H1 (cell line): ENCODE measurements at regions not wholly inside any gene's neighbourhood (a gene's known extent, or its start where the extent isn't known, plus 50 kb on each side); places are given as distances from the start of the nearest gene placed in this dataset.

Experiments
- CTCF ChIA-PET: fragments of 300-600 bp; sonication (Branson Sonifier 250); formaldehyde crosslinking; loops from one replicate; lab custom pipeline; 2021; ENCODE audit not compliant: partially characterized antibody; lab: Charles Lee
- POLR2A ChIA-PET: fragments of 300-600 bp; sonication (Branson Sonifier 250); formaldehyde crosslinking; loops from one replicate; lab custom pipeline; 2021; ENCODE audit warnings: inconsistent platforms; ENCODE audit not compliant: partially characterized antibody; lab: Charles Lee
- DNase-seq, 2 experiments: peaks; one replicate each; pipeline versions ENCODE4 v3.0.0 to v3.0.0-alpha.2; 2010 to 2022; ENCODE audit warnings: low spot score in 2 of 2, low read depth in 1 of 2, mixed read lengths in 1 of 2
- FAIRE-seq: peaks from 2 replicates; lab custom pipeline; 2011; peaks lifted over from hg19 to GRCh38; lab: Jason Lieb, UNC
- H2AFZ ChIP-seq: 2 replicates; pipeline ENCODE4 v1.8.1; 2012; ENCODE audit warnings: low read length, inconsistent platforms
- H2AK5ac ChIP-seq: 2 replicates; pipeline ENCODE4 v1.6.1; 2013; ENCODE audit warnings: low read depth, low read length
- H2BK120ac ChIP-seq: replicated peaks from 2 replicates; pipeline ENCODE3; 2013; ENCODE audit warnings: low read depth, low read length, inconsistent platforms
- H2BK12ac ChIP-seq: 2 replicates; pipeline ENCODE4 v1.6.1; 2013; ENCODE audit warnings: low read depth, low read length
- H2BK15ac ChIP-seq: 2 replicates; pipeline ENCODE4 v1.6.1; 2013; ENCODE audit warnings: low read length
- H2BK20ac ChIP-seq: 2 replicates; pipeline ENCODE4 v1.6.1; 2013; ENCODE audit warnings: low read length
- H2BK5ac ChIP-seq: 2 replicates; pipeline ENCODE4 v1.6.1; 2013; ENCODE audit warnings: low read depth, low read length
- H3K14ac ChIP-seq: 2 replicates; pipeline ENCODE4 v1.6.1; 2013; ENCODE audit warnings: inconsistent platforms; ENCODE audit not compliant: insufficient read length
- H3K18ac ChIP-seq: 2 replicates; pipeline ENCODE4 v1.6.1; 2013; ENCODE audit warnings: low read length; ENCODE audit errors: extremely low read depth
- H3K23ac ChIP-seq: 2 replicates; pipeline ENCODE4 v1.6.1; 2013; ENCODE audit warnings: inconsistent platforms; ENCODE audit not compliant: insufficient read length
- H3K23me2 ChIP-seq: 2 replicates; pipeline ENCODE4 v1.6.1; 2013; ENCODE audit warnings: low read depth, low read length
- H3K27ac ChIP-seq: 2 replicates; pipeline ENCODE4 v1.6.1; 2011; ENCODE audit warnings: low read depth, low read length, inconsistent platforms
- H3K27me3 ChIP-seq, 4 experiments: replicated peaks in 1 of 4; 1 replicate in 1 of 4; 2 replicates in 3 of 4; pipeline versions ENCODE4 v1.6.1 to v1.8.1; 2011 to 2013; ENCODE audit warnings: low read length in 3 of 4, mild to moderate bottlenecking in 3 of 4, inconsistent platforms in 2 of 4, mixed read lengths in 2 of 4, moderate library complexity in 1 of 4; ENCODE audit not compliant: control insufficient read depth in 3 of 4, insufficient read depth in 3 of 4; ENCODE audit errors: extremely low read depth in 1 of 4
- H3K36me3 ChIP-seq, 4 experiments: 2 replicates each; pipeline versions ENCODE4 v1.6.1 to v1.8.1; 2011 to 2013; ENCODE audit warnings: mild to moderate bottlenecking in 4 of 4, low read length in 3 of 4, moderate library complexity in 2 of 4, control low read depth in 1 of 4, inconsistent platforms in 1 of 4; ENCODE audit not compliant: insufficient read depth in 4 of 4, control insufficient read depth in 2 of 4
- H3K4ac ChIP-seq: replicated peaks from 2 replicates; pipeline ENCODE3; 2013; ENCODE audit warnings: low read length, low read depth, mixed read lengths, inconsistent platforms; ENCODE audit not compliant: insufficient read length
- H3K4me1 ChIP-seq, 4 experiments: replicated peaks in 1 of 4; 1 replicate in 1 of 4; 2 replicates in 3 of 4; pipeline versions ENCODE4 v1.6.1 to v1.8.1; 2011 to 2013; ENCODE audit warnings: low read length in 3 of 4, inconsistent platforms in 2 of 4, mixed read lengths in 1 of 4; ENCODE audit not compliant: insufficient read depth in 4 of 4, control insufficient read depth in 3 of 4
- H3K4me2 ChIP-seq, 2 experiments: 2 replicates each; pipeline versions ENCODE4 v1.6.1 to v1.8.1; 2011 to 2013; ENCODE audit warnings: low read depth in 2 of 2, low read length in 2 of 2, control low read depth in 1 of 2, inconsistent platforms in 1 of 2, mild to moderate bottlenecking in 1 of 2; ENCODE audit not compliant: insufficient read depth in 1 of 2
- H3K4me3 ChIP-seq, 4 experiments: fragments of 200-600, 300-600 bp in 1 of 4; sonication (generic), shearing (Covaris generic), sonication (Bioruptor Twin) in 1 of 4; 2 replicates each; pipeline versions ENCODE4 v1.5.1 to v1.8.1; 2011 to 2016; ENCODE audit warnings: low read length in 4 of 4, low read depth in 3 of 4, control low read depth in 2 of 4, inconsistent platforms in 2 of 4, mild to moderate bottlenecking in 2 of 4, mixed read lengths in 1 of 4, moderate library complexity in 1 of 4; ENCODE audit not compliant: insufficient read depth in 2 of 4; ENCODE audit errors: extremely low read depth in 1 of 4
- H3K56ac ChIP-seq: replicated peaks from 2 replicates; pipeline ENCODE3; 2013; ENCODE audit warnings: low read depth, mild to moderate bottlenecking, mixed read lengths, low read length, inconsistent platforms; ENCODE audit not compliant: insufficient read length
- H3K79me1 ChIP-seq: 2 replicates; pipeline ENCODE4 v1.6.1; 2013; ENCODE audit warnings: low read depth, low read length, control low read depth
- H3K79me2 ChIP-seq, 2 experiments: 2 replicates each; pipeline versions ENCODE4 v1.6.1 to v1.8.1; 2012 to 2013; ENCODE audit warnings: low read length in 2 of 2, mild to moderate bottlenecking in 2 of 2, inconsistent platforms in 1 of 2; ENCODE audit not compliant: insufficient read depth in 2 of 2, control insufficient read depth in 1 of 2
- H3K9ac ChIP-seq, 4 experiments: replicated peaks in 1 of 4; 1 replicate in 1 of 4; 2 replicates in 3 of 4; pipeline versions ENCODE4 v1.6.1 to v1.8.1; 2011 to 2013; ENCODE audit warnings: low read depth in 3 of 4, low read length in 3 of 4, control low read depth in 2 of 4, mild to moderate bottlenecking in 2 of 4, moderate library complexity in 2 of 4, inconsistent platforms in 1 of 4; ENCODE audit errors: extremely low read depth in 1 of 4
- H3K9me3 ChIP-seq, 2 experiments: 2 replicates each; pipeline versions ENCODE4 v1.6.1 to v1.8.1; 2012 to 2013; ENCODE audit warnings: mild to moderate bottlenecking in 2 of 2, moderate library complexity in 2 of 2, control low read depth in 1 of 2, inconsistent platforms in 1 of 2, low read depth in 1 of 2, low read length in 1 of 2, mixed read lengths in 1 of 2; ENCODE audit not compliant: insufficient read depth in 2 of 2
- H4K20me1 ChIP-seq, 2 experiments: replicated peaks in 1 of 2; 2 replicates each; pipeline versions ENCODE3 to v1.8.1; 2011 to 2013; ENCODE audit warnings: inconsistent platforms in 2 of 2, low read length in 2 of 2, mild to moderate bottlenecking in 1 of 2; ENCODE audit not compliant: insufficient read depth in 2 of 2, control insufficient read depth in 1 of 2
- H4K5ac ChIP-seq: 2 replicates; pipeline ENCODE4 v1.6.1; 2013; ENCODE audit warnings: low read length, low read depth, mixed read lengths, inconsistent platforms; ENCODE audit not compliant: insufficient read length
- H4K8ac ChIP-seq: 2 replicates; pipeline ENCODE4 v1.8.0; 2013; ENCODE audit warnings: mild to moderate bottlenecking, moderate library complexity, low read length, inconsistent platforms; ENCODE audit not compliant: insufficient read depth; ENCODE audit errors: extremely low read depth
- H4K91ac ChIP-seq: replicated peaks from 2 replicates; pipeline ENCODE3; 2013; ENCODE audit warnings: low read length, mixed read lengths, inconsistent platforms; ENCODE audit not compliant: insufficient read length
- CREB1 ChIP-seq: IDR thresholded peaks from 2 replicates; pipeline ENCODE4 v1.6.1; 2012; ENCODE audit warnings: inconsistent platforms
- JUND ChIP-seq: IDR thresholded peaks from 2 replicates; pipeline ENCODE4 v1.6.1; 2011; ENCODE audit warnings: mild to moderate bottlenecking, improper control_type of control experiment, low read length
- KDM1A ChIP-seq: fragments of 200-600, 300-600 bp; sonication (generic); IDR thresholded peaks from 2 replicates; pipeline ENCODE4 v1.7.1; 2016; ENCODE audit warnings: mild to moderate bottlenecking, low read length, borderline replicate concordance
- KDM4A ChIP-seq: IDR thresholded peaks from one replicate; pipeline ENCODE4 v1.7.1; 2012; ENCODE audit warnings: low read depth, mild to moderate bottlenecking, moderate library complexity, low read length, inconsistent platforms; ENCODE audit not compliant: severe bottlenecking
- KDM5A ChIP-seq: fragments of 200-600 bp; IDR thresholded peaks from 2 replicates; pipeline ENCODE4 v1.7.1; 2012; ENCODE audit warnings: mild to moderate bottlenecking, low read length, inconsistent platforms, mixed read lengths
- PHF8 ChIP-seq: fragments of 200-600 bp; sonication (generic); conservative IDR thresholded peaks from 2 replicates; pipeline ENCODE4 v1.7.1; 2012; ENCODE audit warnings: low read depth, mild to moderate bottlenecking, inconsistent platforms, low read length, moderate library complexity
- TAF7 ChIP-seq: optimal IDR thresholded peaks from 2 replicates; pipeline ENCODE3; 2011; ENCODE audit warnings: low read depth, mild to moderate bottlenecking, inconsistent platforms, low read length, moderate library complexity, borderline replicate concordance
- ZNF274 ChIP-seq: IDR thresholded peaks from 2 replicates; pipeline ENCODE4 v1.7.0; 2012; ENCODE audit warnings: low read length, borderline replicate concordance; ENCODE audit errors: extremely low read depth
- WGBS, 2 experiments: shearing (Covaris generic) in 1 of 2; methylation state at CpG; one replicate each; pipeline versions ENCODE4 v1.1.6 to v1.1.7; 2013 to 2015; ENCODE audit warnings: low lambda C conversion rate in 2 of 2, mixed read lengths in 2 of 2, inconsistent platforms in 1 of 2, low coverage in 1 of 2, missing lambda C conversion rate in 1 of 2; ENCODE audit not compliant: insufficient replicate concordance in 2 of 2, insufficient coverage in 1 of 2, insufficient read length in 1 of 2; ENCODE audit errors: extremely low coverage in 1 of 2, missing lambda C conversion rate in 1 of 2; 5-methylcytosine and 5-hydroxymethylcytosine counted together
- TF ChIP-seq, protein P1 (sequence below): IDR thresholded peaks from 2 replicates; pipeline ENCODE4 v1.6.1; 2012; ENCODE audit warnings: inconsistent platforms

DNA sequence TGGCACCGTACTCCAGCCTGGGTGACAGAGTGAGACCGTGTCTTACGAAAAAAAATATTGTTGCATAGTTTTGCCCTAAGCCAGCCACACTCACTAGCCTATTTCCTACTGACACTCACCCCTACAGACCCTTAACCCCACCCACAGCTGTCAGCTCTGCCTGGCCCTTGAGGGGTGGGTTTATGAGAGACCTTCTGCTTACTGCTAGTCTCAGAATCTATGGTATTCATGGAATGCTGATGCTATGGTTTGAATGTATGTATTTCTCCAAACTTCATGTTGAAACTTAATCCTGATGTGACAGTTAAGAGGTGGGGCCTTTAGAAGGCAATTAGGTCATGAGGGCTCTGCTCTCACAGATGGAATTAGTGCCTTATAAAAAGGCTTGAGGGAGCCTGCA, 79.2 kb upstream of the LRCH1 start:
- FAIRE-seq (no peak), DNase-seq (no peak)
- Histone ChIP-seq H3K23me2 (no peaks in the 10 kb centered on the region), H2BK15ac (no peak overlapping the region), H4K8ac (no peak overlapping the region), H3K18ac (no peak overlapping the region), H2BK120ac (no peak overlapping the region), H3K4me2 (0 out of 4 replicates have a peak overlapping the region, but pooled peaks of 1 of the 2 experiments have one; percentile 7), H3K56ac (no peak overlapping the region), H3K79me2 (no peaks in the 10 kb centered on the region), H4K91ac (no peak overlapping the region), H3K23ac (no peak overlapping the region), H2BK12ac (no peak overlapping the region), H3K4me1 (no peaks in the 10 kb centered on the region; a peak in 1 of 7 replicates), H3K36me3 (no peaks in the 10 kb centered on the region), H3K27me3 (no peaks in the 10 kb centered on the region), H4K5ac (no peak overlapping the region), H3K79me1 (no peaks in the 10 kb centered on the region), H3K9me3 (no peaks in the 10 kb centered on the region), H3K9ac (no peak overlapping the region), H3K14ac (no peak overlapping the region), H4K20me1 (no peaks in the 10 kb centered on the region), H2AFZ (no peak overlapping the region), H2AK5ac (no peak overlapping the region), H3K27ac (no peak overlapping the region), H2BK20ac (no peak overlapping the region), H2BK5ac (no peak overlapping the region), H3K4ac (no peak overlapping the region), H3K4me3 (no peak overlapping the region)
- ChIA-PET POLR2A (no interaction called here), CTCF (no interaction called here)
- WGBS, 2 experiments: 97% methylated on average over 3 of the region's 3 CpGs; no CpG with 5 or more reads in 1 of the 2 experiments
- no peak for TF ChIP-seq KDM4A
- TF ChIP-seq JUND: no peak
- TF ChIP-seq PHF8: no peak
- TF ChIP-seq CREB1: no peak
- no peak for TF ChIP-seq TAF7
- no peak for TF ChIP-seq ZNF274
- TF ChIP-seq KDM5A: no peak
- TF ChIP-seq, protein P1, sequence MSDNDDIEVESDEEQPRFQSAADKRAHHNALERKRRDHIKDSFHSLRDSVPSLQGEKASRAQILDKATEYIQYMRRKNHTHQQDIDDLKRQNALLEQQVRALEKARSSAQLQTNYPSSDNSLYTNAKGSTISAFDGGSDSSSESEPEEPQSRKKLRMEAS: no peak
- no peak for TF ChIP-seq KDM1A
